ENCODE measurements at regions not wholly inside any gene's neighbourhood (a gene's known extent, or its start where the extent isn't known, plus 50 kb on each side); places are given as distances from the start of the nearest gene placed in this dataset.

GRCh38 chr12:128052777-128053176 lies 214.2 kb upstream of the TMEM132C start:
- TF ChIP-seq POLR2A (IDR thresholded peaks at IDR 0.05; ENCODE audit: low read depth, low read length) = no peak
- no peak for TF ChIP-seq POLR2AphosphoS5 (IDR thresholded peaks at IDR 0.05; ENCODE audit: insufficient read depth, low read depth, low read length)
- TF ChIP-seq JUN (IDR thresholded peaks at IDR 0.05; ENCODE audit: borderline replicate concordance, insufficient read depth, insufficient read length, low read depth) = no peak
- TF ChIP-seq FOS (IDR thresholded peaks at IDR 0.05; ENCODE audit: borderline replicate concordance, insufficient read depth, low read length) = no peak
- no peak for TF ChIP-seq EZH2 (IDR thresholded peaks at IDR 0.05; ENCODE audit: borderline replicate concordance, low read depth, low read length, severe bottlenecking)
- no peak for TF ChIP-seq GATA2 (IDR thresholded peaks at IDR 0.05; ENCODE audit: insufficient read depth, insufficient read length, low read depth, low read length)
- TF ChIP-seq MAX (IDR thresholded peaks at IDR 0.05; ENCODE audit: insufficient read depth, insufficient read length) = no peak
- TF ChIP-seq CTCF (IDR thresholded peaks at IDR 0.05; ENCODE audit: extremely low read depth in 1 of 2, insufficient read depth in 1 of 2, low read depth in 1 of 2, low read length in 2 of 2) = no peak

More at GRCh38 chr12:128052777-128053176, 214.2 kb upstream of the TMEM132C start:
- intact Hi-C loops (cut with micrococcal nuclease) = no loop called here
- no peaks in the 10 kb centered on the region for H3K79me2 ChIP-seq (ENCODE audit: control insufficient read depth, insufficient read depth, low read length)
- H2AFZ ChIP-seq (ENCODE audit: low read depth, low read length) = no peak overlapping the region
- no peaks in the 10 kb centered on the region for H4K20me1 ChIP-seq (replicated peaks; ENCODE audit: control insufficient read depth, extremely low read depth, insufficient read depth, low read length)
- H3K9me1 ChIP-seq (replicated peaks; ENCODE audit: control insufficient read depth, extremely low read depth, insufficient read depth, low read length) = no peaks in the 10 kb centered on the region
- ChIA-PET CTCF (no interaction called here), POLR2A (no interaction called here)
- H3K4me2 ChIP-seq (ENCODE audit: insufficient read depth, low read length) = no peak overlapping the region
- no peaks in the 10 kb centered on the region for H3K4me1 ChIP-seq (ENCODE audit: control insufficient read depth, extremely low read depth, insufficient read depth, low read length)
- FAIRE-seq (no peak), DNase-seq (ENCODE audit: low read depth, low spot score) (no peak)
- H3K27ac ChIP-seq (ENCODE audit: insufficient read depth, low read depth, low read length) = no peak overlapping the region
- H3K27me3 ChIP-seq (ENCODE audit: control insufficient read depth in 2 of 2, insufficient read depth in 2 of 2, low read length in 2 of 2) = no peaks in the 10 kb centered on the region
- no TSS peak for BruUV-seq (replicated peaks)
- no peak overlapping the region for H3K9ac ChIP-seq (replicated peaks; ENCODE audit: extremely low read depth, insufficient read depth, low read length)
- peaks cover 2% of the 10 kb centered on the region for H3K9me3 ChIP-seq (replicated peaks; ENCODE audit: control insufficient read depth, insufficient read depth, low read length)
- no peaks in the 10 kb centered on the region for H3K36me3 ChIP-seq (ENCODE audit: control insufficient read depth in 2 of 2, extremely low read depth in 1 of 2, insufficient read depth in 2 of 2, low read length in 2 of 2)
- dilution Hi-C loops (cut with MboI; ENCODE audit: extremely low pct_ligation_motif_present, low sequenced_read_pairs) = no loop called here
- no peak overlapping the region for H3K4me3 ChIP-seq (replicated peaks in 1 of 3; ENCODE audit: insufficient read depth in 1 of 3, low read depth in 1 of 3, low read length in 3 of 3)

All from endothelial cell of umbilical vein (primary cell).